ENCODE measurements at regions not wholly inside any gene's neighbourhood (a gene's known extent, or its start where the extent isn't known, plus 50 kb on each side); places are given as distances from the start of the nearest gene placed in this dataset.

GRCh38 chr13:47226516-47226915 lies 329.7 kb upstream of the HTR2A start:
- H3K4me3 ChIP-seq (ENCODE audit: low read depth, low read length) = no peak overlapping the region
- H3K27ac ChIP-seq (ENCODE audit: low read depth, low read length) = no peak overlapping the region
- DNase-seq (ENCODE audit: low read depth in 4 of 6, low spot score in 6 of 6) = no peak
- peaks cover 2% of the 10 kb centered on the region for H3K9me3 ChIP-seq (ENCODE audit: control insufficient read depth, insufficient read depth, low read length)
- no peaks in the 10 kb centered on the region for H3K36me3 ChIP-seq (ENCODE audit: control insufficient read depth, insufficient read depth, low read length)
- H3K4me1 ChIP-seq (ENCODE audit: control insufficient read depth, insufficient read depth, low read length) = no peaks in the 10 kb centered on the region
- no peaks in the 10 kb centered on the region for H3K27me3 ChIP-seq (ENCODE audit: control insufficient read depth, insufficient read depth, low read length)

- 81% methylated on average over 2 of the region's 3 CpGs for WGBS (ENCODE audit: insufficient coverage)
- H3K4me3 ChIP-seq (ENCODE audit: low read depth, low read length) = no peak overlapping the region
- H3K36me3 ChIP-seq (ENCODE audit: control insufficient read depth, insufficient read depth, low read length) = no peaks in the 10 kb centered on the region
- no peaks in the 10 kb centered on the region for H3K27me3 ChIP-seq (ENCODE audit: control insufficient read depth, insufficient read depth, low read length)
- H3K27ac ChIP-seq (ENCODE audit: low read depth, low read length) = no peak overlapping the region
- no peaks in the 10 kb centered on the region for H3K9me3 ChIP-seq (ENCODE audit: control insufficient read depth, insufficient read depth, low read length)
- no peak for DNase-seq (ENCODE audit: low read depth in 4 of 6, low spot score in 6 of 6)
- H3K4me1 ChIP-seq (ENCODE audit: control insufficient read depth, insufficient read depth, low read length) = no peaks in the 10 kb centered on the region
Measured at GRCh38 chr13:47220453-47221140, 323.7 kb upstream of the HTR2A start.

GRCh38 chr13:47218611-47219010 lies 321.8 kb upstream of the HTR2A start:
- Histone ChIP-seq H3K4me1 (ENCODE audit: control insufficient read depth, insufficient read depth, low read length) (no peaks in the 10 kb centered on the region), H3K27me3 (ENCODE audit: control insufficient read depth, insufficient read depth, low read length) (no peaks in the 10 kb centered on the region), H3K27ac (ENCODE audit: low read depth, low read length) (no peak overlapping the region), H3K4me3 (ENCODE audit: low read depth, low read length) (no peak overlapping the region), H3K9me3 (ENCODE audit: control insufficient read depth, insufficient read depth, low read length) (no peaks in the 10 kb centered on the region), H3K36me3 (ENCODE audit: control insufficient read depth, insufficient read depth, low read length) (no peaks in the 10 kb centered on the region)
- DNase-seq (ENCODE audit: low read depth in 4 of 6, low spot score in 6 of 6) = no peak
- WGBS (ENCODE audit: insufficient coverage) = no CpG with 5 or more reads among the region's 2 CpGs

- Histone ChIP-seq H3K4me1 (ENCODE audit: control insufficient read depth, insufficient read depth, low read length) (no peaks in the 10 kb centered on the region), H3K4me3 (ENCODE audit: low read depth, low read length) (no peak overlapping the region), H3K27me3 (ENCODE audit: control insufficient read depth, insufficient read depth, low read length) (no peaks in the 10 kb centered on the region), H3K9me3 (ENCODE audit: control insufficient read depth, insufficient read depth, low read length) (no peaks in the 10 kb centered on the region), H3K27ac (ENCODE audit: low read depth, low read length) (no peak overlapping the region), H3K36me3 (ENCODE audit: control insufficient read depth, insufficient read depth, low read length) (no peaks in the 10 kb centered on the region)
- DNase-seq (ENCODE audit: low read depth in 4 of 6, low spot score in 6 of 6) = no peak
- 100% methylated on average over 1 of the region's 2 CpGs for WGBS (ENCODE audit: insufficient coverage)
Measured at GRCh38 chr13:47216176-47216822, 319.4 kb upstream of the HTR2A start.

- no peak overlapping the region for H3K4me3 ChIP-seq (ENCODE audit: low read depth, low read length)
- H3K27ac ChIP-seq (ENCODE audit: low read depth, low read length) = no peak overlapping the region
- no peaks in the 10 kb centered on the region for H3K27me3 ChIP-seq (ENCODE audit: control insufficient read depth, insufficient read depth, low read length)
- WGBS (ENCODE audit: insufficient coverage) = no CpG with 5 or more reads among the region's 2 CpGs
- no peaks in the 10 kb centered on the region for H3K36me3 ChIP-seq (ENCODE audit: control insufficient read depth, insufficient read depth, low read length)
- H3K9me3 ChIP-seq (ENCODE audit: control insufficient read depth, insufficient read depth, low read length) = no peaks in the 10 kb centered on the region
- H3K4me1 ChIP-seq (ENCODE audit: control insufficient read depth, insufficient read depth, low read length) = no peaks in the 10 kb centered on the region
- no peak for DNase-seq (ENCODE audit: low read depth in 4 of 6, low spot score in 6 of 6)
Measured at GRCh38 chr13:47215736-47216135, 318.9 kb upstream of the HTR2A start.

GRCh38 chr13:47213047-47213446 lies 316.2 kb upstream of the HTR2A start:
- no peaks in the 10 kb centered on the region for H3K36me3 ChIP-seq (ENCODE audit: control insufficient read depth, insufficient read depth, low read length)
- no peaks in the 10 kb centered on the region for H3K27me3 ChIP-seq (ENCODE audit: control insufficient read depth, insufficient read depth, low read length)
- no CpG with 5 or more reads among the region's 3 CpGs for WGBS (ENCODE audit: insufficient coverage)
- H3K4me1 ChIP-seq (ENCODE audit: control insufficient read depth, insufficient read depth, low read length) = no peaks in the 10 kb centered on the region
- no peak overlapping the region for H3K4me3 ChIP-seq (ENCODE audit: low read depth, low read length)
- no peak overlapping the region for H3K27ac ChIP-seq (ENCODE audit: low read depth, low read length)
- no peaks in the 10 kb centered on the region for H3K9me3 ChIP-seq (ENCODE audit: control insufficient read depth, insufficient read depth, low read length)
- no peak for DNase-seq (ENCODE audit: low read depth in 4 of 6, low spot score in 6 of 6)

DNA sequence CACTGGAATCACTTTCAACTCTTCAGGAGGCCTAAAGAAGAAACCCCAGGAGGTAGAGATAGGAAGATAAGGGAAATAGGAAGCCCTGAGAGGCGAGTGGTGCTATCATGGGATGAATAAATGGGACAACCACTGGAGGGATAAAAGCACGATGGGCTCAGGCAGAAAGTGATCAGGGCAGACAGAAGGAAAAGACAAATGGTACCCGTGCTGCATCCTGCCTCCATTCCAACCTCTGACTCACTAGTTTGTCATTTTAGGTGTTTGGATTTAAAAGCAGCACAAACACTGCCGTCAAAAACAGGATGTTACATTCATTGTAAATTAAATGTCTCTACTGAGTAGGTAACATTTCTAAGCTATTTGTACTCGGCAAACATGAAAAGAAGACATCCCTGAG lies 314.3 kb upstream of the HTR2A start:
- WGBS (ENCODE audit: insufficient coverage) = 64% methylated on average over 1 of the region's 5 CpGs
- Histone ChIP-seq H3K27me3 (ENCODE audit: control insufficient read depth, insufficient read depth, low read length) (no peaks in the 10 kb centered on the region), H3K36me3 (ENCODE audit: control insufficient read depth, insufficient read depth, low read length) (no peaks in the 10 kb centered on the region), H3K4me3 (ENCODE audit: low read depth, low read length) (no peak overlapping the region), H3K9me3 (ENCODE audit: control insufficient read depth, insufficient read depth, low read length) (no peaks in the 10 kb centered on the region), H3K27ac (ENCODE audit: low read depth, low read length) (no peak overlapping the region), H3K4me1 (ENCODE audit: control insufficient read depth, insufficient read depth, low read length) (no peaks in the 10 kb centered on the region)
- DNase-seq (ENCODE audit: low read depth in 4 of 6, low spot score in 6 of 6) = peak in 1 of 6 donors; percentile 51

- H3K9me3 ChIP-seq (ENCODE audit: control insufficient read depth, insufficient read depth, low read length) = no peaks in the 10 kb centered on the region
- no peaks in the 10 kb centered on the region for H3K27me3 ChIP-seq (ENCODE audit: control insufficient read depth, insufficient read depth, low read length)
- WGBS (ENCODE audit: insufficient coverage) = 72% methylated on average over 3 of the region's 3 CpGs
- DNase-seq (ENCODE audit: low read depth in 4 of 6, low spot score in 6 of 6) = peak in 1 of 6 donors; percentile 16
- no peak overlapping the region for H3K27ac ChIP-seq (ENCODE audit: low read depth, low read length)
- H3K4me3 ChIP-seq (ENCODE audit: low read depth, low read length) = no peak overlapping the region
- H3K4me1 ChIP-seq (ENCODE audit: control insufficient read depth, insufficient read depth, low read length) = no peaks in the 10 kb centered on the region
- H3K36me3 ChIP-seq (ENCODE audit: control insufficient read depth, insufficient read depth, low read length) = no peaks in the 10 kb centered on the region
Measured at GRCh38 chr13:47206111-47206510, 309.3 kb upstream of the HTR2A start.

DNA sequence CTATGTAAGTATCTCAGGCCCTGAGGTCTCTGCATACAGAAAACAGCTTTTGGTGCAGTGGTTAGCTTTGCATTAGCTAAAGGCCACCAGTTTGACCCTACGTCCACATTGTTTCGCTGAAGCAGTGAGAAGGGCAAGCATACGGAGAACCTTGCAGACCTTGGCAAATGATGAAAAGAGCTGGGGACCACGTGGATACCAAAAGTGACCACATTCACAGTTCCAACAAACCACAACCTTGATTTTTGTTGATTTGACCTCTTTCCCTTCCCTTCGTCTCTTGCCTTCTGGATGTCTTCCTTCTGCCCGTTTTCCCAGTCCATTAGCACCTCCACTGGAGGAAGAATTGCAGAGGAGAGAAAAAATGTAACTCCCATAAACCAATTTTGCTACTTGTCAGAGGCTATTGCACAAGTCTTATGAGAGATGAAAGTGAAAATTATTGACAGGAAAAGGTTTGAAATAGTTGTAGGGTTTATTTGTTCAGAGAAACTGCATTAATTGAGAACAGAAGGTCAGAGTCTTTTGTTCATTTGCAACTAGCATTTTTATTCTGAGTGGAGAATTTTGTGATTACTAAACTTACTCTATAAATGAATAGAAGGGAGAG lies 293.9 kb upstream of the HTR2A start:
- H3K27me3 ChIP-seq (ENCODE audit: control insufficient read depth, insufficient read depth, low read length) = no peaks in the 10 kb centered on the region
- no peaks in the 10 kb centered on the region for H3K4me1 ChIP-seq (ENCODE audit: control insufficient read depth, insufficient read depth, low read length)
- 73% methylated on average over 3 of the region's 6 CpGs for WGBS (ENCODE audit: insufficient coverage)
- no peak for DNase-seq (ENCODE audit: low read depth in 4 of 6, low spot score in 6 of 6)
- no peak overlapping the region for H3K4me3 ChIP-seq (ENCODE audit: low read depth, low read length)
- H3K9me3 ChIP-seq (ENCODE audit: control insufficient read depth, insufficient read depth, low read length) = no peaks in the 10 kb centered on the region
- H3K27ac ChIP-seq (ENCODE audit: low read depth, low read length) = no peak overlapping the region
- H3K36me3 ChIP-seq (ENCODE audit: control insufficient read depth, insufficient read depth, low read length) = no peaks in the 10 kb centered on the region

DNA sequence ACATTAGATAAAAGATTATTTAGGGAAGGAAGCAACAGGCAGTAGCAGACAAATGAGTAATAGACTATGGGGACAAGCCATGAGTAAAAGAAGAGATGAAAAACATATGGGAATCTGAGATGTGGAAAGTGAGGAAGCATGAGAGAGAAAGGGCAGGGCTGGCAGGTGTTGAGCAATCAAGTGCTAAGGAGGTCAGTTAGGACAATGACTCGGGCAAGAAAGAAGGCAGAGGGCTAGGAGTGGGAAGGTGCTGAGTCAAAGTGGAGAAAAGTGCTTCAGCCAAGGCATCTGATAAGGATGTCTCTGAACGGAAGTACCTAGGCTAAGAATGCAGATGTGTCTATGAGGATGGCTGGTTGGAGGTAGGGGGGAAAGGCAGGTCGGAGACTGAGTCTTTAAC lies 291.9 kb upstream of the HTR2A start:
- H3K4me3 ChIP-seq (ENCODE audit: low read depth, low read length) = no peak overlapping the region
- H3K27ac ChIP-seq (ENCODE audit: low read depth, low read length) = no peak overlapping the region
- WGBS (ENCODE audit: insufficient coverage) = 98% methylated on average over 2 of the region's 3 CpGs
- H3K4me1 ChIP-seq (ENCODE audit: control insufficient read depth, insufficient read depth, low read length) = no peaks in the 10 kb centered on the region
- no peak for DNase-seq (ENCODE audit: low read depth in 4 of 6, low spot score in 6 of 6)
- H3K36me3 ChIP-seq (ENCODE audit: control insufficient read depth, insufficient read depth, low read length) = no peaks in the 10 kb centered on the region
- H3K9me3 ChIP-seq (ENCODE audit: control insufficient read depth, insufficient read depth, low read length) = no peaks in the 10 kb centered on the region
- H3K27me3 ChIP-seq (ENCODE audit: control insufficient read depth, insufficient read depth, low read length) = no peaks in the 10 kb centered on the region
